Glomerular endothelial cell (primary cell): ENCODE measurements at regions not wholly inside any gene's neighbourhood (a gene's known extent, or its start where the extent isn't known, plus 50 kb on each side); places are given as distances from the start of the nearest gene placed in this dataset.

Experiments
- DNase-seq: peaks from one replicate; pipeline ENCODE4 v3.0.0-alpha.2; 2011; ENCODE audit warnings: low read depth, low spot score; ENCODE audit errors: extremely low read depth

DNA sequence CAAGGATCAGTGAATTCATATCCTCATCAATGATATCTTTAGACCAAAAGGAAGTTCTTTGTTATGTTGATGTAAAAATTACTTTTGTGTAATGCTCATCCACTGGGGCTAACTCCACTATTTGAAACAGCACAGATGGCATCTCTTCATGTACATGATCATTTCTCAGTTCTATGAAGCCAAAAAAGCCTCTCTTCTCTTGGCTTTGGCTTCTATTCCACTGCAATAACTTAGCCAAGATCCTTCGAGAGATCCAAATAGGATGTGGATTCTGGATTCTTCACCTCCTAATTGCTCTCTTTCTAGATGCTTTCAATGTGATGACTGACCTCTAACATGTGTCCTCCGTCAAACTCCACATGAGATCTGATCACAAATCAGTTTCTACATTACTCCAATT, 851.2 kb downstream of the GALC start:
- DNase-seq, result no peak

DNA sequence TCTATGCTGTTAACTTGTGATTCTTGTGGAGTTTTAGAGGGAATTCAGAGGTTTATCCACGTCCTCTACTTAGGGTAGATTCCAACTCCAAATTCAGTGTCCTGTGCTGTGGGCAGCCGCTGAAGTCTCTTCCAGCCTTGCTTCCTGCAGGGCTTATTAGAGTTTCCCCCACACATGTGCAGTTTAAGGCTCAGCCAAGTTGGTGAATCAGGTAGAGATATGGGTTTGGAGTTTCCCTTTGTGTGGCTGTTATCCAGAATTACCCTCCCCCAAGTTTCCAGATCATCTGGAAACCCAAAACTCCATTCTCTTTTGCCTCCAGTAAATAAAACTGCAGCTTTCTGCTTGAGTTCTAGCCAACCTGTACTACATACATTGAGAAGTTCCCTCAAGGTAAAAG, 853.7 kb downstream of the GALC start:
- no peak for DNase-seq

DNA sequence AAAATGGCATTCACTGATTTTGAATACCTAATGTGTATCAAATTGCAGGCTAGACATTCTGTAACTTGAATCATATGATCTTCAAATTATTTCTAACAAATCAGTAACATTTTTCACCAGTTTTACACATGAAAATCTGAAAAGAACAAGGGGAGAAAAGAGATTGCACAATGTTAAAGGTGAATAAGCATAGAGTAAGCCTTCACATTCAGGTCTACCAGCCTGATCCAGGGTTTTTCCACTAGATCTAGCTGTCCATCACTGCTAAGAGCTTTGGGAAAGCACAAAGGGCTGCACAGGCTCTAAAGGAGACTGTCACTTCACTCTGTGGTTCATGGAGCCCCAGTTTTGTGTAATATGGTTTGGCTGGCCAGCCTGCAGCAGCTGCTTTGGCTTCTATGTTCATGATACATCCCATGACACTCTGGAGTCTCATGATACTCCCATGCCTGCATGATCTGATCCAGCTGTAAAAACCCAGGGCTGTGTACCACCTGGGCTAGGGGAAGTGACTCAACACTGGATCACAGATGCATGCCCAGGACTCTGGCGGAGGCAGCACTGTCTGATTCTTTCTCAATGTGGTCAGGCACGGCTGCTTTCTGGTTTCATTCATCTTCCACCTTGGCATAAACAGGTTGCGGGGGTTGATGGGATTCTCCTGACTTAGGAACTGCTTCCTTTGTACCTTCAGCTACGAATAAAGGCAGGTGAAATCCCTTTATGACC, 859.7 kb downstream of the GALC start:
- no peak for DNase-seq

DNA sequence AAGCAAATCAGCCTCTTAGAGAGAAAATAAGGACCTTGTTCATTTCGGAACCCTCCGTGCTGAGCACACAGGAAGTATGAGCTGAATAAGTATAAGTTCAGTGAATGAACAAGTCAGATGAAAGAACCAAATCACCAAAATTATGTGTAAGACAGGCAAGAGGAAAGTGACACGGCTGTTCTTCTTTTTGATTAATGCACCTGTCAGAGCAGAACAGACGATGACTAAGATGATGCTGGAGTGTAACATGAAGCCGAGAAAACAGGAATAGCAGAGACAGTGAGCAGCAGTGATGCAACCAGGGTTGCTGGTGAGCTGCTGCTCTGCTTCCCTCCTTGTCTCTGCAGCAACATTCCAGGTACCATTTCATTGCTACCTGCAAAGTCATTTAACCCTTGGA, 861.1 kb downstream of the GALC start:
- no peak for DNase-seq

DNA sequence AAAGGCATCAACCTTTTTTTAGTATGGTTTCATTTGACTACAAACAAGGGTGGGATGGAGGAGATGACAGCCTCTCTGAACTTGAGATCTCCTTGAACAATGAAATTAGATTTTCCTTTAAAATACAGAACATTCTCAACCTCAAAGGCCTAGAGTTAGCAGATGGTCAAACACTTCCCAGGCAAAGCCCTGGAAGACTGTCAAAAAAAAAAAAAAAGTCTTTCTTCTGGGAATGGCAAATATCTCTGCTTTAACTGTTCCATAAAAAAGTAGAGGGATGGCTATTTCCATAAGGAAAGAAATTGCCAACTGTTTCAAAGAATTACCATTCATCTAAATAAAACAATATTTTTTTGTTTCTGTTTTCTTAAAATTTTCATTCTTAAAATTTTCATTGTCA, 870.8 kb downstream of the GALC start:
- no peak for DNase-seq

DNA sequence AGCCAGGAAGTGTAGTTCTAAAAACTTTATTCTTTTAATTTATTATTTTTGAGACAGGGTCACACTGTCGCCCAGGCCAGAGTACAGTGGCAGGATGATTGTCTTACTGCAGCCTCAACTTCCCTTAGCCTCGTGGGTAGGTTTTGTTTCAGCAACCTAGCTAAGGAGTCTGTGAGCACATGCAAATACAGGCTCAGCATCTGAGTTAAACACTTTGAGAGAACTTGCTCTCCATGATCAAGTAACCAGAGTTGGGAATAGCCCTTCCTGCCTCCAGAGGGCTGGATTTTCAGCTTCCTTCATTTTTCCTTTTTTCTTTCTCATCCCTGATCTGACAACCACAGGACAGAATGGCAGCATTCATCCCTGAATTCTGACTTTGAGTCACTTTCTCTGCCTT, 871.3 kb downstream of the GALC start:
- no peak for DNase-seq

DNA sequence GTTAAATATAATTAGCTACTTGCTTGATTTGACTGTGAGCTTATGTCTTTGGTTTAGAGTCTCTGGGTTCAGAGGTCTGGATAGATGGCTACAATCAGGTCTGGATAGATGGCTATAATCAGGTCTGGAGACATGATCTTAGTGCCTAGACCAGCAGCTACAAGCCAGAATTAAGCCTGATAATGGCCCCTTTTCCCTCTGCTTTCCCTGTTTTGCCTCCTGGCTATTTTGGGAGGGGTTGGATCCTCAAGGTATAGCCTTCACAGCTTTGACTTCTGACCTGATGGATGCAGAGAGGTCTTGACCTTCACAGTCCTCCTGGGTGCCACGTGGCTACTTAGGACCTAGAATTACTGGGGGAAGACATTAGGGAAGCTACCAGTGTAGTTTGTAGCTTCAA, 877.7 kb downstream of the GALC start:
- DNase-seq, result no peak

DNA sequence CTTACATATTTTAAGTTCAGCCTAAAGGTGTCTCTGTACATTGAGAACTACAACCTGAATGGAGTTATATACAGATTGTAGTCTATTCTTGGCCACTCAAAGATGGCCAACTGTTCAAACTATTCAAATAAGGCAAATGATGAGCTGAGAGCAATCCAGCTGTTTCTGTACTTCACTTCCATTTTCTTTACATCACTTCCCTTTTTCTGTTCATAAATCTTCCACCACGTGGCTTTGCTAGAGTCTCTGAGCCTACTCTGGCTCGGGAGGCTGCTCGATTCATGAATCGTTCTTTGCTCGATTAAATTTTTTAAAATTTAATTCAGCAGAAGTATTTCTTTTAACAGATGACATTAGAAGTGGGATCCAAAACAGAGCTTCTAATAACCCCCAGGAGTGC, 879.7 kb downstream of the GALC start:
- no peak for DNase-seq

DNA sequence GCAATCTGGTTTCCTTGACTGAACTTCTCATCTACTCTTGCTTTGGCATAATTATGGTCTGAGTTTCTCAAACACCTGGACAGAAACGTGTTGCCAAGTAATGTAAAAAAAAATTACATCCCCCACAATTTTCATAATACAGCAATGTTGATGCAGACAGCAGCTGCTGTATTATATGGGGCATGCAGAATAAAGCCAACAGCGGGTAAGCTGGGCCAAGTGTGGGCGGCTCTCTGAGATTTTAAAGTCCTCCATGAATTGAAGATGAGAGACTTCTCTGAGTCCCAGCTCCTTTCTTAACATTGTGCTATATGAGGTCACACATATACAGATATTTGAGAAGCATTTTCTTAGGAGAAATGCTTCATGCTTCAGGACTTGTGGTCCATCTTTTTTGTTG, 881.2 kb downstream of the GALC start:
- DNase-seq, result no peak

DNA sequence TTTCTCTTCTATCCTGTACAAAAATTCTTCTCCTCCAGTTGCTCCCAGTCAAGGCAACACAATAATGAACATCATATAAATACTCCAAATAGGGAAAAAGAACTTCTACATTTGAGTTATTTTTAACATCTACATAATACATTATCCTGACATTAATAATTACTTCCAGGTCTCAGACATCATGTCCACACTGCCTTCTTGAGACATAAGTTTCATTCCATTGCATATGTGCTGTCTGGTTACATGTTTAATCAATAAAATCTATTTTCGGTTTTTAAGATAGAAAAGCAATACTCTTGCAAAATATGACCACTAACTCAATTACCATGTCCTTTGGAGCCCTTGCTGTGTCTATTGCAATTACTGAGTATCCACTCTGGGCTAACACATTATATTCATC, 881.9 kb downstream of the GALC start:
- no peak for DNase-seq

DNA sequence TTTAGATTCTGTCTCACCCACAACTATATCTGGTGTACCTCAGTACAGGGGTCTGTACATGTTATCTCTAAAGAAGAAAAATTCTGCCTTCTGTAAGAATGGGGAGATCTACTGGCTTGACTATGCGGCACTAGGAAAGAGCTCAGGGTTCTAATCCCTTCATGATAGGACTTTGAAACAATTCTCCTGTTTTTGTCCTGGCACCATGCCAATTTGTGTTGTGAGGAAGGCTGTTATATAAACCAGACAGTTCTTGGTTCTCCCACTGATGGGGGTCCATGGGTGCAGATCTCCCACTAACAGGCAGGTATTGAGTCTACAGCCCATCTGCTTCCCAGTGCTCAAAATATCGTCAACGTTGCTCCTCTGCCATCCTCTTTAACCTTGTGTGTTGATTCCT, 883.7 kb downstream of the GALC start:
- no peak for DNase-seq

DNA sequence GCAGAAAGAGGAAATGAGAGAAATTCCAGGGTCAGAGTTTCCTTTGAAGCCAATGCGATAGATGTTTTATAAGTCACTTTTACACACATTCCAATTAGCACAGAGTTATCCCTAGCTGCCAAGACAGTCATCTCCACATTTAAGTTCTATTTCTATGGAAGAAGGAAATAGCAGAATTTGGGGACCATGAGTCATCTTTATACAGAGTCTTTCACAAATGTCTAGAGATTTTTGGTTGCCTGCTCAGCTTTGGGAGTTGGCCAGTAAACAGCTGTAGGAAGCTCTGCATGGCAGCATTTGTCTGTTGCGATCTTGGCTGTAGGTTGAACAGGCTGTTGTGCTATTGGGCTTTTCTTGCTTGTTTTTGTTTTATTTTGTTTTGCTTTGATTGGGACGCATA, 884.3 kb downstream of the GALC start:
- no peak for DNase-seq

DNA sequence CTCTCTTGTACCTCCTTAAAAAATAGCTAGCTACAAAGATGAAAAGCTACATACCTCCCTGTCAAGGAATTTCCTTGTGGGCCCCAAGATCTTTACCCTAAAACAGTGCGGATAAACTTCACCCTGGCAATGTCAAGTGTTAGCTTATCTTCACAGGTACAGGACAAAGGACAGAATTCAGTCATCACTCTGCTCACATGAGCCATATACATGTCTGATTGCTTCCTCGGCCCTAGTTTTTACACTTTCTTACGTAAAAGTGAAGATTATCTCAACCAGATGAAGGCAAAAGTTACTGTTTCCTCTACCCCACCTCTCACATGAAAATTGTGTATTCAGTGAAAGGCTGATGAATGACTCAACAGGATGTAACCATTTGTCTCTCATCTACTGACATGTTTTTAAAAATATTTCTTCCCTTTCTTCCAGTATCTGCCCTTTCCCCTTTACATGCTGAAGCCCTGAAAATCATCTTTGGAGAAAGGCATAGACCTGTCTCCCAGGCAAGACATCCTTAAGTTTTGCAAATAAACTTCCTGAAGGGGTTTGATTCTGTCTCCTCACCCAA, 890.1 kb downstream of the GALC start:
- DNase-seq, result no peak

DNA sequence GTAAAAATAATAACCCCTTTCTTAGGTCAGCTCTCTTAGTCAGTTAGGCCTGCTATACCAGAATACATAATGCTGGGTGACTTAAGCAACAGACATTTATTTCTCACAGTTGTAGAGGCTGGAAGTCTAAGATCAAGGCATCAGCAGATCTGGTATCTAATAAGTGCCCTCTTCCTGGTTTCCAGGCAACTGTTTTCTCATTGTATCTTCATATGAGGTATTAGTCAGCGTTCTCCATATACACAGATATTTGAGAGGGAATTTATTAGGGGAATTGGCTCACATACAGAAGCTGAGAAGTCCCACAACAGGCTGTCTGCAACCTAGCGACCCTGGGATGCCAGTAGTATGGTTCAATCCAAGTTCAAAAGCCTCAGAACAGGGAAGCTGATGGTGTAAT, 896.0 kb downstream of the GALC start:
- DNase-seq, result no peak

DNA sequence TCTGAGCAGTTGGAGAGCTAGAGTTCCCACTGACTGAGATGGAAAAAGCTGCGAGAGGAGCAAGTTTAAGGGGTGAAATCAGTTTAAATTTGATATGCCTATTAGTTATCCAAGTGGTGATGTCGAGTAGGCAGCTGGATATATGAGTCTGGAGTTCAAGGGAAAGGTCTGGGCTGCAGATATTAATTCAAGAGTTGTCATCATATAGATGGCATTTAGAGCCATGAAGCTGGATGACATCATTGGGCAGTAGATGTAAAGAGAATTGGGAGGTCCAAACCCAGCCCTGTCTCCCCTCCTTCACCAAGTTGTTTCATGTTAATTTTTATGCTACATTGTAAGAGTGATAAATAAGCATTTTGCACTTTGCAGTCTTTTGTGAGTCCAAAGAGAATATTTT, 898.1 kb downstream of the GALC start:
- DNase-seq, result no peak

DNA sequence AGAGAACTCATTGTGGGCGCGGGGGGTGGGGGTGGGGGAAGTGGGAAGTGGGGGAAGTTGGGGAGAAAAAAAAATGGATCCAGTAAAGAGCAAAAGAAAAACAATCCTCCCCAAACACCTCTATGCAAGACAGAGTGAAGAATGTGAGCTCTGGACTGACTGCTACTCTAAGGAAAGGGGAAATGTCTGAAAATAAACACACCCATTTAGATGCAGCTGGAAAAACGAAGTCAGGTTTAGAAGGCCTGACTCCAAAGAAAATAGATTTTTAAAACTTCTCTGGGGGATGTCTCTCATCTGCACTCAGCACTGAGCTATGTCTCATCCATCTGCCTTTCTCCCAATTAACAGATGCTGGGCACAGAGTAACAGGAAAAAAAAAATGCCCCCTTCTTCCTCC, 904.4 kb downstream of the GALC start:
- no peak for DNase-seq

DNA sequence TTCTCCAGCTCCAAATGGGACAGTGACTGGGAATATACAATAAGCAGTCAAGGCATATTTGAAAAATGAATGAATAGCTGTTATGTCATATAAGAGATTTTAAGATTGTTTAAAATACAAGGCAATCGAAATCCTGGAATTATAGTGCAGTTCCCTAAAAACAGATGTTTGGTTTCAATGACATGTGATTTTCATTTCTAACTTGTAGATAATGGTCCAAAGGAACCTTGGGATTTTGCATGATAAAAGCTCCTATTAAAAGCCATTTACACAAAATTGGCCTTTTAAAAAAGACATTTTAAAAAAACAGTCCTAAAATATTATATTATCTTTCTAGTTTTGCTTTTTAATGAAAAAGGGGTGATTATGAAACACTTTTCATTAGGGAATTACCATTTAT, 905.1 kb downstream of the GALC start:
- no peak for DNase-seq

DNA sequence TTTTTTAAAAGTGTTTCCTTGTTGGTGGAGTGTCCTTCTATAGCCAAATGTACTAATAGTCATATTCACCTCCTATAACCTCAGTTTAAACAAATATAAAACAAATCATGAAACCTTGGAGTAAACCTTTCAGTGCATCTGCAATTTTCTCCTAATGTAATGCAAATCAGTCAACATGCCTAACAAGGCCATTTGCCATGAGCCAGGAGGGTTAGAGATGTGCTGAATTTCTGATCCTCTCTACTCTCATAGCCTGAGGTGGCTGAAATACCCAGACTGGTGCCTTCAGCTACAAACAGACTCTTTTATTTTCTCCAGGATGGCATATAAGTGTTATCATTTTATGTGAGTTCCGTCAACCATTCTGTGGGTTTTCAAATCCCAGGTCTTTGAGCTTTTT, 908.1 kb downstream of the GALC start:
- DNase-seq, result no peak

DNA sequence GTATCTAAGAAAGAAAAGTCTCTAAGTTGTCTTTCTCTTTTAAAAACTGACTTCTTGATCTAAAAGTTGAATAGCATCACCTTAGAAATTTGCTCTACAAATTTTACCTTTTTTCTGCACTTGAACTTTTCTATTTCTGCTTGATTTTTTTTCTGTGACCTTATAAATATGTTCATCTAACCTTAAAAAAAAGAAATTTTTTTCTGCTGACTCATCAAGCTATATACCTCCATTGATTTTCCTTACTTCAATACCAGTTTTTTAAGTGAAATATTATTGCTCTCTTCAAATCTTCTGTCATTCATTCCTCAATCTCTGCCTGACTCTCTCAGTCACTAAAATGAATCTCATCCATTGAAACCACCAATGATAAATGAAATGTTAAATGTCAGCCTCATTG, 910.1 kb downstream of the GALC start:
- no peak for DNase-seq

DNA sequence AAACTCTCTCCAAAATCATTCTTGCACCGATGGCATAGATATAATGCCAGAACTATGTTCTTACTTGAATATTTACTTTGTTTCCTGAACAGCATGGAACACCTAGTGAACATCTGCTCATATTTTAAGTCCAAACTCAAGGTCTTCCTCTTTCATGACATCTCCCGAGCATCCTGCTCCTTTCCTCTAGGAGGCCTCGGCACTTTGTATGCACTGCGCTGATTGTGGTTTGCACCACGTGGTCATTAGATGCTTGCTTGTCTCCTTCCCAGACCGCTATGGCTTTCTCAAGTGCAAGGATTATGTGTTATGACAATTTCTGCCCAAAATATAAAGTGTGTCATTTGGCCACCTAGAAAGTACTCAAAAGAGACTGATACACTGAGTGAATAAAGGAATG, 912.0 kb downstream of the GALC start:
- no peak for DNase-seq

DNA sequence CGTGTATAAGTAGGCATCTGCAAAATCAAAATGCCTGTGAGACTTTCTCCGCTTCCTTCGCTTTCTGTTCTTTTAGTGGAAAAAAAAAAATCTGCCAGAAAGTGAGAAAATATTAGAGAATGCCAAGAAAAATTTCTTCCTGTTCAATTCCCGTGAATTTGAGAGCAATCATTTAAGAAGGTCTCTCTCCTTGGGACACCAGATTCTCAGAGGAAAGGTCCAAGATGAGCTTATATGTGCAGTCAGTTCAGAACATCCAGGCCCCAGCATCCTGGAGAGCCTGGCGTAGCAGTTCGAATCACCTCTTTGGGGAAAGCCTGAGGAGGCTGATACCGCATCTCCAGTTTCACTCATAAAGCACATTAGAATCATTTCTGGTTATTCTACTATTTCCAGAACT, 912.8 kb downstream of the GALC start:
- no peak for DNase-seq

DNA sequence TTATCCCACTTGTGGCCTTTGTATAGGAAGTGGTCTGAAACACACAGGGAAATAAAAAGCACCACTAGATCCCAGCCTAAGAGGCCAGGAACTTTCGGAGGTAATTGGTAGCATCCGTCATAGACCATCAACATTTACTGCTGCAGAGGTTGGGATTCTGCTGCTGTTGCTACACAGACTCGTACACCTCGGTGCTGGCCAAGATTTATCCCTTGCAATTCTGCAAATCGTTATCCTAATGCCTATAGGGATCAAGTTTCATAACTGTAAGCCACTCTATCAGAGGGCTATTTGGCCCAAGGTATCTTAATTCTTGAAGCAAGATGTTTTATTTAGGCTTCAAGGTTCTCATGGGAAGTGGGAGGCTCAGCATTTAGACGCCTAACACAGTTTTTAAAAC, 913.6 kb downstream of the GALC start:
- no peak for DNase-seq

DNA sequence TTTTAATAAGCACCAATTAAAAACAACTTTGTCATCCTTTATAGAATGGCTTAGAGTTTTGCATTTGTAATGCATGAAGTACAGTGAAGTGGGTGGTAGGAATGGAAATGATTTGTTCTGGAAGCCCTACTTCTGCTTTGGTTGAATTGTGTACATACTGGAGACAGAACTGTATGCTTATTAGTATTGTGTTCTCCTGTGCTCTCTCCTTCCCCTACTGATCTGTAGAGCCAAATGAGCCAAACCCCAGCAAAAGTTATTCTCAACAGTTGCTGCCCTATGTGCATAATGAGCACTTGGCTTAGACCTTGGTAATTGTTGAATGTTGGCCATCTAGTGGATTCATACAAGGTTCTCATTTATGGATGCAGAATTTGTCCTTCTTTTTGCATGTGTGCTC, 916.1 kb downstream of the GALC start:
- no peak for DNase-seq
